Osteoblast (primary cell): ENCODE measurements at regions not wholly inside any gene's neighbourhood (a gene's known extent, or its start where the extent isn't known, plus 50 kb on each side); places are given as distances from the start of the nearest gene placed in this dataset.
A peak's percentile ranks its signal among the peaks of the same experiment; 100 is the strongest.

ENCODE experiments used
- DNase-seq: peaks from one replicate; pipeline ENCODE4 v3.0.0; 2011; ENCODE audit warnings: low spot score, mixed read lengths; ENCODE audit not compliant: insufficient read length; ENCODE audit errors: missing footprints
- H2AFZ ChIP-seq: 2 replicates; pipeline ENCODE4 v1.6.0; 2011; ENCODE audit warnings: mild to moderate bottlenecking, low read length
- H3K27ac ChIP-seq: 2 replicates; pipeline ENCODE4 v1.5.1; 2011; ENCODE audit warnings: mild to moderate bottlenecking, low read depth, low read length, moderate library complexity
- H3K27me3 ChIP-seq: 2 replicates; pipeline ENCODE4 v1.6.0; 2012; ENCODE audit warnings: mild to moderate bottlenecking, control low read depth, inconsistent platforms, low read length, moderate library complexity; ENCODE audit not compliant: insufficient read depth
- H3K36me3 ChIP-seq: 2 replicates; pipeline ENCODE4 v1.5.1; 2011; ENCODE audit warnings: mild to moderate bottlenecking, low read length, control low read depth, moderate library complexity; ENCODE audit not compliant: insufficient read depth
- H3K4me1 ChIP-seq: 2 replicates; pipeline ENCODE4 v1.5.1; 2011; ENCODE audit warnings: mild to moderate bottlenecking, low read length, control low read depth, moderate library complexity; ENCODE audit not compliant: insufficient read depth
- H3K4me2 ChIP-seq: 2 replicates; pipeline ENCODE4 v1.6.0; 2011; ENCODE audit warnings: mild to moderate bottlenecking, low read length; ENCODE audit not compliant: insufficient read depth
- H3K4me3 ChIP-seq: fragments of 200-600 bp; sonication (generic); 3 replicates; pipeline ENCODE4 v1.5.1; 2012; ENCODE audit warnings: mild to moderate bottlenecking, low read length, inconsistent platforms; ENCODE audit not compliant: insufficient read depth
- H3K79me2 ChIP-seq: 2 replicates; pipeline ENCODE4 v1.6.0; 2012; ENCODE audit warnings: mild to moderate bottlenecking, low read length, control low read depth, inconsistent platforms; ENCODE audit not compliant: insufficient read depth
- H3K9me3 ChIP-seq: 2 replicates; pipeline ENCODE4 v1.5.1; 2011; ENCODE audit warnings: low read depth, low read length, control low read depth
- H4K20me1 ChIP-seq: 2 replicates; pipeline ENCODE4 v1.6.0; 2012; ENCODE audit warnings: mild to moderate bottlenecking, low read length, control low read depth; ENCODE audit not compliant: insufficient read depth
- TF ChIP-seq, protein P1 (sequence below): IDR thresholded peaks from 2 replicates; pipeline ENCODE4 v1.5.1; 2011; ENCODE audit warnings: mild to moderate bottlenecking, low read depth, low read length, moderate library complexity; ENCODE audit errors: extremely low read depth

DNA sequence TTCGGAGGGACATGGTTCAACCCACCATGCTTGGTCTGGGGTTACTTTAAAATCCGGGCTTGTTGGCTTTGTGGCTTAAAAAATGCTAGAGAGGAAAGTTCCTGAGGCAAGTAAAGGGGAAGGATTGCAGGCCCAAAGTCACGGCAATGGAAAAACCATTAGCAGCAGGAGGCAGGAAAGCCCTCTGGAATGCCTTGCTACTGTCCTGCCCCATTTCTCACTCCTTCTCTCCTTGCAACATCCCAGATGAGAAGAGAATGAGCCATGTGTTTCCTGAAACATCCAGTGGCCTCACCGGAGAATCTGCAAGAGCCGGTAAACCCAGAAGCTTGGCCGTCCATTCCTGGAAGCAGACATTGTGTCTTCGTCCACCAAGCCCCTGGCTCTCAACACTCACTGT, 97.4 kb upstream of the LCLAT1 start:
- H3K9me3 ChIP-seq = no peaks in the 10 kb centered on the region
- TF ChIP-seq, protein P1, sequence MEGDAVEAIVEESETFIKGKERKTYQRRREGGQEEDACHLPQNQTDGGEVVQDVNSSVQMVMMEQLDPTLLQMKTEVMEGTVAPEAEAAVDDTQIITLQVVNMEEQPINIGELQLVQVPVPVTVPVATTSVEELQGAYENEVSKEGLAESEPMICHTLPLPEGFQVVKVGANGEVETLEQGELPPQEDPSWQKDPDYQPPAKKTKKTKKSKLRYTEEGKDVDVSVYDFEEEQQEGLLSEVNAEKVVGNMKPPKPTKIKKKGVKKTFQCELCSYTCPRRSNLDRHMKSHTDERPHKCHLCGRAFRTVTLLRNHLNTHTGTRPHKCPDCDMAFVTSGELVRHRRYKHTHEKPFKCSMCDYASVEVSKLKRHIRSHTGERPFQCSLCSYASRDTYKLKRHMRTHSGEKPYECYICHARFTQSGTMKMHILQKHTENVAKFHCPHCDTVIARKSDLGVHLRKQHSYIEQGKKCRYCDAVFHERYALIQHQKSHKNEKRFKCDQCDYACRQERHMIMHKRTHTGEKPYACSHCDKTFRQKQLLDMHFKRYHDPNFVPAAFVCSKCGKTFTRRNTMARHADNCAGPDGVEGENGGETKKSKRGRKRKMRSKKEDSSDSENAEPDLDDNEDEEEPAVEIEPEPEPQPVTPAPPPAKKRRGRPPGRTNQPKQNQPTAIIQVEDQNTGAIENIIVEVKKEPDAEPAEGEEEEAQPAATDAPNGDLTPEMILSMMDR = no peak
- no peaks in the 10 kb centered on the region for H3K27me3 ChIP-seq
- H3K27ac ChIP-seq = no peak overlapping the region
- no peak for DNase-seq
- no peaks in the 10 kb centered on the region for H4K20me1 ChIP-seq
- no peak overlapping the region for H2AFZ ChIP-seq
- H3K4me1 ChIP-seq = no peaks in the 10 kb centered on the region
- H3K4me3 ChIP-seq = no peak overlapping the region
- H3K4me2 ChIP-seq = no peak overlapping the region
- no peaks in the 10 kb centered on the region for H3K79me2 ChIP-seq
- H3K36me3 ChIP-seq = no peaks in the 10 kb centered on the region

DNA sequence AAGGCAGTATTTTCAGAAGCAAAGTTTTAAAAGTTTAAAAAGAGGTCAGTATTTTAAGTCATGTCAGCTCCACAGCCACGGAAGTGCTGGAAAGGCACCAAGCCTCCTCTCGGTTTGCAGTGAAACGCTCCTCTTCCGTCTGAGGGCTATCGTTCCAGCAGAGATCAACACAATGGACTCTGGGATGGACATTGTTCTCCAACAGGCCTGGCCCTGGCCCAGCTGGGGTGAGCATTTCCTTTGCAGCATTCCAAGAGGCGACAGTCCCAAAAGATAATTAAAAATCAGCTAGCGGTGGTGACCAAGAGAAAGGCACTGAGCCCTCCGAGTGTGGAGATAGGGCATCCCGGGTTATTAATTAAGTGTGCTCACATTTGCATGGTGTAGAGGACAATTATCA, 95.9 kb upstream of the LCLAT1 start:
- TF ChIP-seq, protein P1 = no peak
- Histone ChIP-seq H4K20me1 (no peaks in the 10 kb centered on the region), H3K9me3 (no peaks in the 10 kb centered on the region), H3K4me1 (no peaks in the 10 kb centered on the region), H2AFZ (no peak overlapping the region), H3K79me2 (no peaks in the 10 kb centered on the region), H3K4me2 (no peak overlapping the region), H3K4me3 (no peak overlapping the region), H3K27me3 (no peaks in the 10 kb centered on the region), H3K36me3 (no peaks in the 10 kb centered on the region), H3K27ac (no peak overlapping the region)
- no peak for DNase-seq

DNA sequence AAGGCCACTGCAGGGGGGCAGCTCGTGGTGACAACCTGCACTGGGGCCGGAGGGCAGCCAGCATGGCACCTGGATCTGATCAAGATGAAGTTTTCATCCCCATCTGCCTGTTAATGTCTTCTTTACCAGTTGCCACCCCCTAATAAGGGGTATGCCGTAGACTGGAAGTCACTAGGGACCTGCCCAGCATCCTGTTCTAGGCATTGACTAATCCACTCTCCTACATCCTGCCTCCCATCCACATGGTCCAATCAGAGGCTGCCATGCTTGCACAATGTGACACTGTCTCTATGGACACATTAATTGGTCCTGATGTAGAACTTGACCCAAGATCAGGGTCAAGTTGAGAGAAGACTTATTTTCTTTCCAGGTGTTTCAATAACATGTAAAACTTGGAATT, 95.1 kb upstream of the LCLAT1 start:
- Histone ChIP-seq H3K27me3 (no peaks in the 10 kb centered on the region), H3K9me3 (no peaks in the 10 kb centered on the region), H3K36me3 (no peaks in the 10 kb centered on the region), H2AFZ (no peak overlapping the region), H3K27ac (no peak overlapping the region), H3K4me2 (no peak overlapping the region), H3K4me3 (no peak overlapping the region), H4K20me1 (no peaks in the 10 kb centered on the region), H3K79me2 (no peaks in the 10 kb centered on the region), H3K4me1 (no peaks in the 10 kb centered on the region)
- DNase-seq = peak; percentile 61
- TF ChIP-seq, protein P1 = no peak

DNA sequence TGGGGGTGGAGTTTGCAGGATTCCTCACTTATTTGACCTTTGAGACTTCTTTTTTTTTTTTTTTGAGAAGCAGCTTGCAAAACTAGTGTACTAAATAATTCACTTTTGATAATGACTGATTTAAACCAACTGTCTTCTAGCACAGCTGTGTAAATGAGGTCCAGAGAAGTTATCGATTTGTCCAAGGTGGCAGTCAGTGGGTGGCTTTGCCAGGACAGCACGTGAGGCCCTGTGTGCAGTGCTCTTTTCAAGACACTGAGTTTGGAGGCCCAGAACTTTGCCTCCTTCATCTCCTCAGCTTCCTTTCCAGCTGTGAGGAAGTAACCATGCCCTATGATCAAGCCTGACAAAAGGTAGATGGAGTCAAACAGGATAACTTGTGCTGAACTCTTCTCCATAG, 92.9 kb upstream of the LCLAT1 start:
- no peaks in the 10 kb centered on the region for H3K79me2 ChIP-seq
- no peaks in the 10 kb centered on the region for H3K36me3 ChIP-seq
- no peaks in the 10 kb centered on the region for H3K27me3 ChIP-seq
- H2AFZ ChIP-seq = no peak overlapping the region
- DNase-seq = no peak
- no peak overlapping the region for H3K27ac ChIP-seq
- no peaks in the 10 kb centered on the region for H3K9me3 ChIP-seq
- H3K4me3 ChIP-seq = no peak overlapping the region
- H3K4me1 ChIP-seq = no peaks in the 10 kb centered on the region
- TF ChIP-seq, protein P1 = no peak
- H4K20me1 ChIP-seq = no peaks in the 10 kb centered on the region
- no peak overlapping the region for H3K4me2 ChIP-seq
